Endothelial cell of umbilical vein (primary cell): ENCODE measurements at regions not wholly inside any gene's neighbourhood (a gene's known extent, or its start where the extent isn't known, plus 50 kb on each side); places are given as distances from the start of the nearest gene placed in this dataset.

ENCODE experiments used
- BruUV-seq: library from RNA; stranded (reverse); fragments of 400-500 nt; replicated peaks from 2 replicates; lab custom pipeline; 2021; lab: Mats Ljungman, UMichigan
- CTCF ChIA-PET: fragments of 300-600, 350-600 bp; sonication (Branson Sonifier 250); formaldehyde crosslinking; loops from one replicate; lab custom pipeline; 2021; ENCODE audit warnings: antibody characterized with exemption, inconsistent platforms; lab: Charles Lee
- POLR2A ChIA-PET: fragments of 300-600, 350-600 bp; sonication (Branson Sonifier 250); formaldehyde crosslinking; loops from one replicate; lab custom pipeline; 2021; ENCODE audit warnings: antibody characterized with exemption, inconsistent platforms; lab: Charles Lee
- DNase-seq: peaks from one replicate; pipeline ENCODE4 v3.0.0-alpha.2; 2011; ENCODE audit warnings: low read depth, low spot score
- FAIRE-seq: peaks from 2 replicates; lab custom pipeline; 2011; peaks lifted over from hg19 to GRCh38; lab: Jason Lieb, UNC
- H2AFZ ChIP-seq: 2 replicates; pipeline ENCODE4 v1.6.0; 2012; ENCODE audit warnings: low read depth, low read length, control low read depth, inconsistent platforms
- H3K27ac ChIP-seq: 2 replicates; pipeline ENCODE4 v1.5.1; 2011; ENCODE audit warnings: low read depth, mild to moderate bottlenecking, control low read depth, low read length, moderate library complexity; ENCODE audit not compliant: insufficient read depth
- H3K27me3 ChIP-seq, 2 experiments: 2 replicates each; pipeline versions ENCODE4 v1.6.0 to v1.6.1; 2011; ENCODE audit warnings: low read length in 2 of 2, mixed read lengths in 1 of 2; ENCODE audit not compliant: control insufficient read depth in 2 of 2, insufficient read depth in 2 of 2
- H3K36me3 ChIP-seq, 2 experiments: 2 replicates in 1 of 2; 3 replicates in 1 of 2; pipeline ENCODE4 v1.5.1; 2011; ENCODE audit warnings: low read length in 2 of 2, mild to moderate bottlenecking in 1 of 2, moderate library complexity in 1 of 2; ENCODE audit not compliant: control insufficient read depth in 2 of 2, insufficient read depth in 2 of 2; ENCODE audit errors: extremely low read depth in 1 of 2
- H3K4me1 ChIP-seq: 3 replicates; pipeline ENCODE4 v1.5.1; 2011; ENCODE audit warnings: mild to moderate bottlenecking, low read length; ENCODE audit not compliant: control insufficient read depth, insufficient read depth; ENCODE audit errors: extremely low read depth
- H3K4me2 ChIP-seq: 2 replicates; pipeline ENCODE4 v1.6.1; 2011; ENCODE audit warnings: low read length, control low read depth, mixed read lengths; ENCODE audit not compliant: insufficient read depth
- H3K4me3 ChIP-seq, 3 experiments: fragments of 200-600 bp in 1 of 3; sonication (generic), shearing (Covaris generic) in 1 of 3; replicated peaks in 1 of 3; 2 replicates each; pipeline ENCODE4 v1.5.1; 2011 to 2016; ENCODE audit warnings: control low read depth in 3 of 3, low read length in 3 of 3, mild to moderate bottlenecking in 2 of 3, inconsistent platforms in 1 of 3, low read depth in 1 of 3, moderate library complexity in 1 of 3; ENCODE audit not compliant: insufficient read depth in 1 of 3
- H3K79me2 ChIP-seq: 2 replicates; pipeline ENCODE4 v1.6.0; 2012; ENCODE audit warnings: low read length, inconsistent platforms; ENCODE audit not compliant: control insufficient read depth, insufficient read depth
- H3K9ac ChIP-seq: replicated peaks from 2 replicates; pipeline ENCODE3; 2011; ENCODE audit warnings: low read length, control low read depth; ENCODE audit not compliant: insufficient read depth; ENCODE audit errors: extremely low read depth
- H3K9me1 ChIP-seq: replicated peaks from 3 replicates; pipeline ENCODE4 v1.6.0; 2011; ENCODE audit warnings: mild to moderate bottlenecking, low read length; ENCODE audit not compliant: control insufficient read depth, insufficient read depth; ENCODE audit errors: extremely low read depth
- H3K9me3 ChIP-seq: replicated peaks from 2 replicates; pipeline ENCODE4 v1.5.1; 2012; ENCODE audit warnings: low read length, inconsistent platforms; ENCODE audit not compliant: control insufficient read depth, insufficient read depth
- H4K20me1 ChIP-seq: replicated peaks from 2 replicates; pipeline ENCODE3; 2011; ENCODE audit warnings: mild to moderate bottlenecking, low read length; ENCODE audit not compliant: control insufficient read depth, insufficient read depth; ENCODE audit errors: extremely low read depth
- CTCF ChIP-seq, 2 donors: IDR thresholded peaks; 1 replicate in 1 of 2; 2 replicates in 1 of 2; pipeline ENCODE4 v1.5.1; 2011; ENCODE audit warnings: low read length in 2 of 2, mild to moderate bottlenecking in 2 of 2, moderate library complexity in 2 of 2, control low read depth in 1 of 2, inconsistent platforms in 1 of 2, low read depth in 1 of 2; ENCODE audit not compliant: insufficient read depth in 1 of 2; ENCODE audit errors: extremely low read depth in 1 of 2
- EZH2 ChIP-seq: IDR thresholded peaks from 2 replicates; pipeline ENCODE4 v1.6.1; 2012; ENCODE audit warnings: borderline replicate concordance, low read depth, mild to moderate bottlenecking, moderate library complexity, low read length, inconsistent platforms; ENCODE audit not compliant: severe bottlenecking
- FOS ChIP-seq: IDR thresholded peaks from 2 replicates; pipeline ENCODE4 v1.6.1; 2011; ENCODE audit warnings: mild to moderate bottlenecking, low read length, moderate library complexity, borderline replicate concordance; ENCODE audit not compliant: insufficient read depth
- GATA2 ChIP-seq: IDR thresholded peaks from 2 replicates; pipeline ENCODE4 v1.7.0; 2011; ENCODE audit warnings: low read depth, mild to moderate bottlenecking, moderate library complexity, mixed read lengths, low read length; ENCODE audit not compliant: insufficient read length, insufficient read depth
- JUN ChIP-seq: IDR thresholded peaks from 2 replicates; pipeline ENCODE4 v1.6.1; 2011; ENCODE audit warnings: borderline replicate concordance, low read depth; ENCODE audit not compliant: insufficient read length, insufficient read depth
- MAX ChIP-seq: IDR thresholded peaks from 2 replicates; pipeline ENCODE4 v1.6.1; 2011; ENCODE audit not compliant: insufficient read depth, insufficient read length
- MYC ChIP-seq: IDR thresholded peaks from one replicate; pipeline ENCODE4 v1.6.1; 2011; ENCODE audit warnings: mild to moderate bottlenecking, low read depth, low read length
- POLR2A ChIP-seq: IDR thresholded peaks from 2 replicates; pipeline ENCODE4 v1.6.1; 2012; ENCODE audit warnings: low read depth, mild to moderate bottlenecking, control low read depth, low read length
- POLR2AphosphoS5 ChIP-seq: IDR thresholded peaks from 2 replicates; pipeline ENCODE4 v1.6.1; 2012; ENCODE audit warnings: low read depth, mild to moderate bottlenecking, control low read depth, low read length, moderate library complexity; ENCODE audit not compliant: insufficient read depth
- dilution Hi-C: fragments of 300-500 bp; cut with MboI; formaldehyde crosslinking; loops from one replicate; pipeline ENCODE4 v1.15.0; 2019; ENCODE audit warnings: low sequenced_read_pairs; ENCODE audit not compliant: extremely low pct_ligation_motif_present
- intact Hi-C: fragments of 100-400 bp; cut with micrococcal nuclease; formaldehyde crosslinking; loops from one replicate; pipeline ENCODE4 v1.10.0; 2022

- H3K9ac ChIP-seq = no peak overlapping the region
- ChIA-PET CTCF (interaction anchor here (0.5 to 3.7 kb wide), 14 partner anchors 9 to 472 kb away, joined by 3 to 27 read pairs (median 4); no protein-coding TSS in a partner anchor), POLR2A (no interaction called here)
- H3K79me2 ChIP-seq = no peaks in the 10 kb centered on the region
- H3K36me3 ChIP-seq = no peaks in the 10 kb centered on the region
- DNase-seq = peak; percentile 26
- no peaks in the 10 kb centered on the region for H4K20me1 ChIP-seq
- H3K9me3 ChIP-seq = no peaks in the 10 kb centered on the region
- dilution Hi-C loops (no loop called here), intact Hi-C loops (loop anchor here (2.0 kb wide), 1 partner anchor 473 kb away; no protein-coding TSS in a partner anchor)
- H3K9me1 ChIP-seq = no peaks in the 10 kb centered on the region
- H3K4me3 ChIP-seq = no peak overlapping the region
- no peak overlapping the region for H3K27ac ChIP-seq
- H3K4me2 ChIP-seq = no peak overlapping the region
- no TSS peak for BruUV-seq
- no peak for FAIRE-seq
- H2AFZ ChIP-seq = no peak overlapping the region
- H3K4me1 ChIP-seq = no peaks in the 10 kb centered on the region
- TF ChIP-seq CTCF (IDR thresholded peaks at IDR 0.05; ENCODE audit: extremely low read depth in 1 of 2, insufficient read depth in 1 of 2, low read depth in 1 of 2, low read length in 2 of 2) (peak in 1 of 2 donors; percentile 25), POLR2A (no peak)
- peaks cover 10 to 11% of the 10 kb centered on the region in 2 experiments for H3K27me3 ChIP-seq
Measured at GRCh38 chr5:71836084-71836483, 117.0 kb downstream of the CARTPT start.

GRCh38 chr5:71836559-71837112, 117.6 kb downstream of the CARTPT start:
- peaks cover 11 to 14% of the 10 kb centered on the region in 2 experiments for H3K27me3 ChIP-seq
- no peak overlapping the region for H3K9ac ChIP-seq
- H3K4me3 ChIP-seq = no peak overlapping the region
- no peak for DNase-seq
- dilution Hi-C loops (no loop called here), intact Hi-C loops (loop anchor here (2.0 kb wide), 1 partner anchor 472 kb away; no protein-coding TSS in a partner anchor)
- no peaks in the 10 kb centered on the region for H3K9me3 ChIP-seq
- no peak for FAIRE-seq
- H3K79me2 ChIP-seq = no peaks in the 10 kb centered on the region
- BruUV-seq = no TSS peak
- no peak overlapping the region for H3K27ac ChIP-seq
- no peak overlapping the region for H2AFZ ChIP-seq
- ChIA-PET CTCF (interaction anchor here (0.5 to 3.7 kb wide), 14 partner anchors 8 to 471 kb away, joined by 3 to 27 read pairs (median 4); no protein-coding TSS in a partner anchor), POLR2A (no interaction called here)
- H3K9me1 ChIP-seq = no peaks in the 10 kb centered on the region
- no peaks in the 10 kb centered on the region for H3K36me3 ChIP-seq
- no peaks in the 10 kb centered on the region for H4K20me1 ChIP-seq
- TF ChIP-seq CTCF (IDR thresholded peaks at IDR 0.05; ENCODE audit: extremely low read depth in 1 of 2, insufficient read depth in 1 of 2, low read depth in 1 of 2, low read length in 2 of 2) (no peak), JUN (no peak), GATA2 (no peak), MYC (no peak), EZH2 (no peak), MAX (no peak), POLR2A (no peak), POLR2AphosphoS5 (no peak), FOS (no peak)
- H3K4me1 ChIP-seq = no peaks in the 10 kb centered on the region
- no peak overlapping the region for H3K4me2 ChIP-seq
